ENCODE measurements at regions not wholly inside any gene's neighbourhood (a gene's known extent, or its start where the extent isn't known, plus 50 kb on each side); places are given as distances from the start of the nearest gene placed in this dataset.
A peak's percentile ranks its signal among the peaks of the same experiment; 100 is the strongest.

GRCh38 chr11:127106938-127107337 is 106.4 kb upstream of the KIRREL3 start:
- Mint-ChIP-seq H3K27ac (ENCODE audit: unreplicated experiment) (peak overlapping the region; percentile 99), H3K27me3 (ENCODE audit: unreplicated experiment) (peaks cover 6% of the 10 kb centered on the region), H3K36me3 (ENCODE audit: unreplicated experiment) (no peaks in the 10 kb centered on the region), H3K4me1 (ENCODE audit: low read depth, unreplicated experiment) (peaks cover 40% of the 10 kb centered on the region), H3K9me3 (ENCODE audit: unreplicated experiment) (peaks cover 3% of the 10 kb centered on the region), H3K4me3 (ENCODE audit: unreplicated experiment) (peak overlapping the region; percentile 79)
- no peak for TF ChIP-seq CTCF (IDR thresholded peaks at IDR 0.05; ENCODE audit: partially characterized antibody, unreplicated experiment)
- DNase-seq: no peak

- Mint-ChIP-seq H3K4me1 (ENCODE audit: low read depth, unreplicated experiment) (peaks cover 38% of the 10 kb centered on the region), H3K27me3 (ENCODE audit: unreplicated experiment) (peaks cover 6% of the 10 kb centered on the region), H3K9me3 (ENCODE audit: unreplicated experiment) (peaks cover 3% of the 10 kb centered on the region), H3K4me3 (ENCODE audit: unreplicated experiment) (peak overlapping the region; percentile 79), H3K36me3 (ENCODE audit: unreplicated experiment) (no peaks in the 10 kb centered on the region), H3K27ac (ENCODE audit: unreplicated experiment) (peak overlapping the region; percentile 99)
- DNase-seq: peak; percentile 57
- no peak for TF ChIP-seq CTCF (IDR thresholded peaks at IDR 0.05; ENCODE audit: partially characterized antibody, unreplicated experiment)
These were observed 105.3 kb upstream of the KIRREL3 start for GRCh38 chr11:127105593-127106541.

- Mint-ChIP-seq H3K27ac (ENCODE audit: unreplicated experiment) (no peak overlapping the region), H3K9me3 (ENCODE audit: unreplicated experiment) (peaks cover 2% of the 10 kb centered on the region), H3K27me3 (ENCODE audit: unreplicated experiment) (peaks cover 6% of the 10 kb centered on the region), H3K4me1 (ENCODE audit: low read depth, unreplicated experiment) (peaks cover 22% of the 10 kb centered on the region), H3K4me3 (ENCODE audit: unreplicated experiment) (no peak overlapping the region), H3K36me3 (ENCODE audit: unreplicated experiment) (no peaks in the 10 kb centered on the region)
- no peak for DNase-seq
- TF ChIP-seq CTCF (IDR thresholded peaks at IDR 0.05; ENCODE audit: partially characterized antibody, unreplicated experiment): no peak
These were observed 103.2 kb upstream of the KIRREL3 start for GRCh38 chr11:127103586-127104388.

GRCh38 chr11:127098684-127099083 is 98.1 kb upstream of the KIRREL3 start:
- Mint-ChIP-seq H3K4me1 (ENCODE audit: low read depth, unreplicated experiment) (no peaks in the 10 kb centered on the region), H3K4me3 (ENCODE audit: unreplicated experiment) (no peak overlapping the region), H3K27me3 (ENCODE audit: unreplicated experiment) (peaks cover 1% of the 10 kb centered on the region), H3K36me3 (ENCODE audit: unreplicated experiment) (no peaks in the 10 kb centered on the region), H3K9me3 (ENCODE audit: unreplicated experiment) (no peaks in the 10 kb centered on the region), H3K27ac (ENCODE audit: unreplicated experiment) (no peak overlapping the region)
- TF ChIP-seq CTCF (IDR thresholded peaks at IDR 0.05; ENCODE audit: partially characterized antibody, unreplicated experiment): no peak
- no peak for DNase-seq
